ENCODE measurements at regions not wholly inside any gene's neighbourhood (a gene's known extent, or its start where the extent isn't known, plus 50 kb on each side); places are given as distances from the start of the nearest gene placed in this dataset.

GRCh38 chr21:14836950-14837349, 227.8 kb downstream of the NRIP1 start:
- TF ChIP-seq SMC3 (IDR thresholded peaks at IDR 0.05; ENCODE audit: low read depth, low read length) (no peak), MXI1 (IDR thresholded peaks at IDR 0.05; ENCODE audit: low read depth, low read length) (no peak), EP300 (IDR thresholded peaks at IDR 0.05; ENCODE audit: borderline replicate concordance in 1 of 2, low read depth in 1 of 2, low read length in 1 of 2) (no peak), POLR2AphosphoS5 (IDR thresholded peaks at IDR 0.05; ENCODE audit: low read depth, low read length) (no peak), CTCF (IDR thresholded peaks at IDR 0.05) (no peak), MAX (IDR thresholded peaks at IDR 0.05; ENCODE audit: low read depth) (no peak)

All from SK-N-SH (cell line).